ENCODE measurements at regions not wholly inside any gene's neighbourhood (a gene's known extent, or its start where the extent isn't known, plus 50 kb on each side); places are given as distances from the start of the nearest gene placed in this dataset.

GRCh38 chr13:76729691-76730090, 156.5 kb downstream of the KCTD12 start:
- Histone ChIP-seq H3K4me3 (ENCODE audit: control insufficient read depth in 2 of 3, extremely low read depth in 1 of 3, insufficient read depth in 2 of 3, low read depth in 1 of 3, low read length in 3 of 3) (no peak overlapping the region), H3K4me2 (ENCODE audit: control insufficient read depth, extremely low read depth, insufficient read depth, low read depth, low read length) (no peak overlapping the region), H3K9me3 (ENCODE audit: control insufficient read depth, low read depth, low read length) (no peaks in the 10 kb centered on the region), H3K4me1 (ENCODE audit: control insufficient read depth, extremely low read depth, insufficient read depth, low read length) (no peaks in the 10 kb centered on the region), H4K20me1 (ENCODE audit: control insufficient read depth, extremely low read depth, insufficient read depth, low read length) (no peaks in the 10 kb centered on the region), H3K9me1 (ENCODE audit: control insufficient read depth, extremely low read depth, insufficient read depth, low read length) (no peaks in the 10 kb centered on the region), H2AFZ (ENCODE audit: control insufficient read depth, low read length) (no peak overlapping the region), H3K27me3 (ENCODE audit: control insufficient read depth, extremely low read depth, insufficient read depth, low read length) (peaks cover 2% of the 10 kb centered on the region), H3K27ac (ENCODE audit: control insufficient read depth, insufficient read depth, low read length) (no peak overlapping the region), H3K36me3 (ENCODE audit: control insufficient read depth in 2 of 2, extremely low read depth in 1 of 2, insufficient read depth in 2 of 2, low read length in 2 of 2) (no peaks in the 10 kb centered on the region), H3K79me2 (ENCODE audit: control insufficient read depth, insufficient read depth, low read length) (no peaks in the 10 kb centered on the region), H3K9ac (ENCODE audit: control insufficient read depth, extremely low read depth, insufficient read depth, low read length) (no peak overlapping the region)
- no peak for FAIRE-seq
- DNase-seq (ENCODE audit: low read depth, low spot score): no peak
- dilution Hi-C loops (cut with MboI; ENCODE audit: extremely low pct_ligation_motif_present, low sequenced_read_pairs): no loop called here
- no peak for TF ChIP-seq EZH2 (IDR thresholded peaks at IDR 0.05; ENCODE audit: low read length)
- TF ChIP-seq, protein P1, sequence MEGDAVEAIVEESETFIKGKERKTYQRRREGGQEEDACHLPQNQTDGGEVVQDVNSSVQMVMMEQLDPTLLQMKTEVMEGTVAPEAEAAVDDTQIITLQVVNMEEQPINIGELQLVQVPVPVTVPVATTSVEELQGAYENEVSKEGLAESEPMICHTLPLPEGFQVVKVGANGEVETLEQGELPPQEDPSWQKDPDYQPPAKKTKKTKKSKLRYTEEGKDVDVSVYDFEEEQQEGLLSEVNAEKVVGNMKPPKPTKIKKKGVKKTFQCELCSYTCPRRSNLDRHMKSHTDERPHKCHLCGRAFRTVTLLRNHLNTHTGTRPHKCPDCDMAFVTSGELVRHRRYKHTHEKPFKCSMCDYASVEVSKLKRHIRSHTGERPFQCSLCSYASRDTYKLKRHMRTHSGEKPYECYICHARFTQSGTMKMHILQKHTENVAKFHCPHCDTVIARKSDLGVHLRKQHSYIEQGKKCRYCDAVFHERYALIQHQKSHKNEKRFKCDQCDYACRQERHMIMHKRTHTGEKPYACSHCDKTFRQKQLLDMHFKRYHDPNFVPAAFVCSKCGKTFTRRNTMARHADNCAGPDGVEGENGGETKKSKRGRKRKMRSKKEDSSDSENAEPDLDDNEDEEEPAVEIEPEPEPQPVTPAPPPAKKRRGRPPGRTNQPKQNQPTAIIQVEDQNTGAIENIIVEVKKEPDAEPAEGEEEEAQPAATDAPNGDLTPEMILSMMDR (optimal IDR thresholded peaks at IDR 0.05 in 1 of 3, IDR thresholded peaks at IDR 0.05 in 1 of 3, conservative IDR thresholded peaks at IDR 0.05 in 1 of 3; ENCODE audit: extremely low read depth in 1 of 3, insufficient read depth in 2 of 3, low read length in 3 of 3): no peak

- H3K27ac ChIP-seq (ENCODE audit: control insufficient read depth, insufficient read depth, low read length): no peak overlapping the region
- H3K9me1 ChIP-seq (ENCODE audit: control insufficient read depth, extremely low read depth, insufficient read depth, low read length): no peaks in the 10 kb centered on the region
- DNase-seq (ENCODE audit: low read depth, low spot score): no peak
- no peak overlapping the region for H2AFZ ChIP-seq (ENCODE audit: control insufficient read depth, low read length)
- H3K9ac ChIP-seq (ENCODE audit: control insufficient read depth, extremely low read depth, insufficient read depth, low read length): no peak overlapping the region
- H4K20me1 ChIP-seq (ENCODE audit: control insufficient read depth, extremely low read depth, insufficient read depth, low read length): no peaks in the 10 kb centered on the region
- H3K4me1 ChIP-seq (ENCODE audit: control insufficient read depth, extremely low read depth, insufficient read depth, low read length): no peaks in the 10 kb centered on the region
- no peaks in the 10 kb centered on the region for H3K79me2 ChIP-seq (ENCODE audit: control insufficient read depth, insufficient read depth, low read length)
- dilution Hi-C loops (cut with MboI; ENCODE audit: extremely low pct_ligation_motif_present, low sequenced_read_pairs): no loop called here
- H3K27me3 ChIP-seq (ENCODE audit: control insufficient read depth, extremely low read depth, insufficient read depth, low read length): no peaks in the 10 kb centered on the region
- no peak overlapping the region for H3K4me3 ChIP-seq (ENCODE audit: control insufficient read depth in 2 of 3, extremely low read depth in 1 of 3, insufficient read depth in 2 of 3, low read depth in 1 of 3, low read length in 3 of 3)
- FAIRE-seq: no peak
- H3K9me3 ChIP-seq (ENCODE audit: control insufficient read depth, low read depth, low read length): no peaks in the 10 kb centered on the region
- H3K4me2 ChIP-seq (ENCODE audit: control insufficient read depth, extremely low read depth, insufficient read depth, low read depth, low read length): no peak overlapping the region
- no peaks in the 10 kb centered on the region for H3K36me3 ChIP-seq (ENCODE audit: control insufficient read depth in 2 of 2, extremely low read depth in 1 of 2, insufficient read depth in 2 of 2, low read length in 2 of 2)
- TF ChIP-seq EZH2 (IDR thresholded peaks at IDR 0.05; ENCODE audit: low read length): no peak
- TF ChIP-seq, protein P1 (optimal IDR thresholded peaks at IDR 0.05 in 1 of 3, IDR thresholded peaks at IDR 0.05 in 1 of 3, conservative IDR thresholded peaks at IDR 0.05 in 1 of 3; ENCODE audit: extremely low read depth in 1 of 3, insufficient read depth in 2 of 3, low read length in 3 of 3): no peak
Measured at GRCh38 chr13:76725896-76726295, 160.3 kb downstream of the KCTD12 start.
